ENCODE measurements at regions not wholly inside any gene's neighbourhood (a gene's known extent, or its start where the extent isn't known, plus 50 kb on each side); places are given as distances from the start of the nearest gene placed in this dataset.

- TF ChIP-seq GATA2 (IDR thresholded peaks at IDR 0.05; ENCODE audit: low read depth, low read length) (no peak), GATA3 (IDR thresholded peaks at IDR 0.05; ENCODE audit: low read depth, low read length) (no peak)
Observed at GRCh38 chr3:24594161-24594560, 99.5 kb upstream of the THRB start.
